GM12878 (cell line): ENCODE measurements at regions not wholly inside any gene's neighbourhood (a gene's known extent, or its start where the extent isn't known, plus 50 kb on each side); places are given as distances from the start of the nearest gene placed in this dataset.

Source experiments
- EZH2 ChIP-seq: IDR thresholded peaks from 2 replicates; pipeline ENCODE4 v1.6.1; 2012; ENCODE audit warnings: low read depth, mild to moderate bottlenecking, control low read depth, inconsistent platforms, low read length, borderline replicate concordance; ENCODE audit not compliant: control insufficient read depth
- MEF2A ChIP-seq: IDR thresholded peaks from 2 replicates; pipeline ENCODE4 v1.6.1; 2011; ENCODE audit warnings: low read depth, mild to moderate bottlenecking, low read length, moderate library complexity; ENCODE audit not compliant: insufficient read depth
- STAT1 ChIP-seq: fragments of 450-650 bp; conservative IDR thresholded peaks from 2 replicates; pipeline ENCODE4 v1.6.1; 2014; ENCODE audit warnings: antibody characterized with exemption, mild to moderate bottlenecking
- TCF12 ChIP-seq: IDR thresholded peaks from 2 replicates; pipeline ENCODE4 v1.6.1; 2011; ENCODE audit warnings: low read depth, mild to moderate bottlenecking, low read length
- TF ChIP-seq, protein P1 (sequence below), 3 experiments: IDR thresholded peaks in 2 of 3; conservative IDR thresholded peaks in 1 of 3; 2 replicates each; pipeline ENCODE4 v1.5.1; 2011; ENCODE audit warnings: low read depth in 3 of 3, low read length in 3 of 3, mild to moderate bottlenecking in 3 of 3, control low read depth in 2 of 3, moderate library complexity in 2 of 3, inconsistent platforms in 1 of 3, mixed read lengths in 1 of 3; ENCODE audit not compliant: control insufficient read depth in 2 of 3, insufficient read depth in 1 of 3; ENCODE audit errors: extremely low read depth in 1 of 3

DNA sequence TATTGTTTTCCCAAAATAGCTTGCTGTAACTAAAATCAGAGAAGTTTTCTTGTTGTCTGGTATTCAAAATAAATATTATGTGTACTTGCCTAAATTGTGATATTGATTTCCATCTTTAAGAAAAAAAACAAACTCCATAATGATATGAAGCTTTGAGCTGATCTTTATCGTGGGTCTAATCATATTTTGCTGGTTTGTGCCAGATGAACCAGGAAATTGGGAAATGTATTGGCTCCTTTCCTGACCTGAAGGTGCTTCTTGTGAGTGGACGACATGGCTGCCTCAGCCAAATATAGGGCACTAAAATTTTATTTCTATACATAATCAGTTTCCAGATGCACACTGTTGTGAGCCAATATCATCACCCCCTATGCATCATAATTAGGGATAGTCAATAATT, 113.3 kb downstream of the DIPK2A start:
- TF ChIP-seq EZH2: no peak
- no peak for TF ChIP-seq STAT1
- TF ChIP-seq TCF12: no peak
- TF ChIP-seq, protein P1, sequence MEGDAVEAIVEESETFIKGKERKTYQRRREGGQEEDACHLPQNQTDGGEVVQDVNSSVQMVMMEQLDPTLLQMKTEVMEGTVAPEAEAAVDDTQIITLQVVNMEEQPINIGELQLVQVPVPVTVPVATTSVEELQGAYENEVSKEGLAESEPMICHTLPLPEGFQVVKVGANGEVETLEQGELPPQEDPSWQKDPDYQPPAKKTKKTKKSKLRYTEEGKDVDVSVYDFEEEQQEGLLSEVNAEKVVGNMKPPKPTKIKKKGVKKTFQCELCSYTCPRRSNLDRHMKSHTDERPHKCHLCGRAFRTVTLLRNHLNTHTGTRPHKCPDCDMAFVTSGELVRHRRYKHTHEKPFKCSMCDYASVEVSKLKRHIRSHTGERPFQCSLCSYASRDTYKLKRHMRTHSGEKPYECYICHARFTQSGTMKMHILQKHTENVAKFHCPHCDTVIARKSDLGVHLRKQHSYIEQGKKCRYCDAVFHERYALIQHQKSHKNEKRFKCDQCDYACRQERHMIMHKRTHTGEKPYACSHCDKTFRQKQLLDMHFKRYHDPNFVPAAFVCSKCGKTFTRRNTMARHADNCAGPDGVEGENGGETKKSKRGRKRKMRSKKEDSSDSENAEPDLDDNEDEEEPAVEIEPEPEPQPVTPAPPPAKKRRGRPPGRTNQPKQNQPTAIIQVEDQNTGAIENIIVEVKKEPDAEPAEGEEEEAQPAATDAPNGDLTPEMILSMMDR (IDR thresholded peaks at IDR 0.05 in 2 of 3, conservative IDR thresholded peaks at IDR 0.05 in 1 of 3; ENCODE audit: control insufficient read depth in 2 of 3, extremely low read depth in 1 of 3, insufficient read depth in 1 of 3, low read depth in 3 of 3, low read length in 3 of 3): no peak
- TF ChIP-seq MEF2A: no peak
